Chondrocyte (in vitro differentiated cells): ENCODE measurements at regions not wholly inside any gene's neighbourhood (a gene's known extent, or its start where the extent isn't known, plus 50 kb on each side); places are given as distances from the start of the nearest gene placed in this dataset.

ENCODE experiments used
- DNase-seq: peaks from one replicate; pipeline ENCODE4 v3.0.0; 2021; ENCODE audit warnings: mixed read lengths, low spot score
- H3K27ac Mint-ChIP-seq: one replicate; pipeline ENCODE4 v1.8.0; 2021; ENCODE audit warnings: mild to moderate bottlenecking, moderate library complexity, mixed read lengths; ENCODE audit not compliant: unreplicated experiment
- H3K27me3 Mint-ChIP-seq: 2 replicates; pipeline ENCODE4 v1.8.0; 2021; ENCODE audit warnings: low read depth, mixed read lengths
- H3K36me3 Mint-ChIP-seq: 2 replicates; pipeline ENCODE4 v1.8.0; 2021; ENCODE audit warnings: low read depth, mixed read lengths
- H3K4me1 Mint-ChIP-seq: 2 replicates; pipeline ENCODE4 v1.8.0; 2021; ENCODE audit warnings: low read depth, mild to moderate bottlenecking, mixed read lengths
- H3K4me3 Mint-ChIP-seq: one replicate; pipeline ENCODE4 v1.8.0; 2021; ENCODE audit warnings: mild to moderate bottlenecking, moderate library complexity, mixed read lengths; ENCODE audit not compliant: unreplicated experiment
- H3K9me3 Mint-ChIP-seq: 2 replicates; pipeline ENCODE4 v1.8.0; 2021; ENCODE audit warnings: low read depth, mixed read lengths
- CTCF ChIP-seq: fragments of 200-600 bp; sonication (generic); IDR thresholded peaks from 2 replicates; pipeline ENCODE4 v1.5.0; 2021; ENCODE audit warnings: antibody characterized with exemption, mild to moderate bottlenecking, moderate library complexity

DNA sequence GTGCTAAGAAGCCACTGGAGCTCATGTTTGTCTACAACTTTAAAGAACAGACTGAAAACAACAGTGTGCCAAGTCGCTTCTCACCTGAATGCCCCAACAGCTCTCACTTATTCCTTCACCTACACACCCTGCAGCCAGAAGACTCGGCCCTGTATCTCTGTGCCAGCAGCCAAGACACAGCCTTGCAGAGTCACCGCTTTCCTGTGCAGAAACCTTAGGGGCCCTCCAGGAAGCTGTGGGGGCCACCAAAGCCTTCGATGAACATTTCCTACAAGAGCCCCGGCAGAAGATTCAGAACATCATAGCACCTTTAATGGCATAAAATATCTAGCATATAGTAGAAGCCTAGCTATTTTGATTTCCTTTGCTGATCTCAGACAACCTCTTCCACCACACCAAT is 88.0 kb upstream of the PRSS58 start:
- no peaks in the 10 kb centered on the region for H3K36me3 Mint-ChIP-seq
- H3K27ac Mint-ChIP-seq: no peak overlapping the region
- no peaks in the 10 kb centered on the region for H3K4me1 Mint-ChIP-seq
- H3K4me3 Mint-ChIP-seq: no peak overlapping the region
- H3K27me3 Mint-ChIP-seq: peaks cover 19% of the 10 kb centered on the region
- no peak for TF ChIP-seq CTCF
- no peak for DNase-seq
- no peaks in the 10 kb centered on the region for H3K9me3 Mint-ChIP-seq

DNA sequence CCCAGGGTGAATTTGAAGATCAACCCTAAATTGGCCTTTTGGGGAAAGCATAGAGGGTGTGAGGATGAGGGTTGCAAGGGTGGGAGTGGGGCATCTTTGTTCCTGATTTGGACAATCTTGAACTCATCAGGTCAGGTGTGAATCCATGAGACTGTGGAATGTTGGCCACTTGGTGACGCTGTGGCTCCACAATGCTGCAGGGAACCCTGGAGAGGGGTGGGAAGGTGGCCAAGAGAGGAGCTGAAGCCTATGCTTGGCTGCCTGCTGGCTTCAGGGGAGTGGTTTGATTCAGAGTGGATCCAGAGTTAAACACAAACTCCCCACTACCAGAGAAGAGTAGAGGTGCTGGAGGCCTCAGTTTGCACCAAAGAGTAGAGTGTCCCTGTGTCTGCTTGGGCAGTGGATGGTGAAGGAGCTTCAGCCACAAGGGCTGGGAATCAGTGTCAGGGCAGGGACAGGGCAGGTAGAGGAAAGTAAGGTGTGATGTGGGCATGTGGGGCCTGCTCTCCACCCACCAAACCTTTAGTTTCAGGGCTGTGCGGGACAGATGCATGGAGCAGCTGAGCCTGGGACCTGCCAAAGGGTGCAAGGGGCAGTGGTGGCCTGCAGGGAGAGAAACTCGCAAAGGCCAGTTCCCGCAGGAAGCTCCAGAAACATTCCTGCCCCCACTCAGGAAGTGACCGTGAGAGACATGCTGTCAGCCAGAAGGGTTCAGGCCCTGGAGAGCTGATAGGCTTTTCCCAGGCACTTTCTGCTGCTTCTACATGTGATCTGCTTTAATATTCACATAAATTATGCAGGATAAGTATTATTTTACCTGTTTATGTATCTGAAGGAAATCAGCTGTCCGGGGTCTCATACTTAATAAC is 81.0 kb upstream of the PRSS58 start:
- Mint-ChIP-seq H3K36me3 (no peaks in the 10 kb centered on the region), H3K9me3 (no peaks in the 10 kb centered on the region), H3K27me3 (peaks cover 7% of the 10 kb centered on the region), H3K4me3 (no peak overlapping the region), H3K4me1 (no peaks in the 10 kb centered on the region), H3K27ac (no peak overlapping the region)
- no peak for TF ChIP-seq CTCF
- DNase-seq: no peak

GRCh38 chr7:142337054-142338001 is 79.5 kb upstream of the PRSS58 start:
- Mint-ChIP-seq H3K4me1 (no peaks in the 10 kb centered on the region), H3K27me3 (peaks cover 7% of the 10 kb centered on the region), H3K9me3 (no peaks in the 10 kb centered on the region), H3K27ac (no peak overlapping the region), H3K4me3 (no peak overlapping the region), H3K36me3 (no peaks in the 10 kb centered on the region)
- TF ChIP-seq CTCF: no peak
- no peak for DNase-seq

- Mint-ChIP-seq H3K27me3 (peaks cover 11% of the 10 kb centered on the region), H3K36me3 (no peaks in the 10 kb centered on the region), H3K27ac (no peak overlapping the region), H3K4me1 (no peaks in the 10 kb centered on the region), H3K9me3 (no peaks in the 10 kb centered on the region), H3K4me3 (no peak overlapping the region)
- no peak for TF ChIP-seq CTCF
- no peak for DNase-seq
Observed at GRCh38 chr7:142334806-142335205, 76.9 kb upstream of the PRSS58 start.

GRCh38 chr7:142334236-142334635 is 76.4 kb upstream of the PRSS58 start:
- DNase-seq: no peak
- TF ChIP-seq CTCF: no peak
- Mint-ChIP-seq H3K36me3 (no peaks in the 10 kb centered on the region), H3K4me1 (no peaks in the 10 kb centered on the region), H3K27me3 (peaks cover 15% of the 10 kb centered on the region), H3K4me3 (no peak overlapping the region), H3K27ac (no peak overlapping the region), H3K9me3 (no peaks in the 10 kb centered on the region)
